MM.1S (cell line): ENCODE measurements at regions not wholly inside any gene's neighbourhood (a gene's known extent, or its start where the extent isn't known, plus 50 kb on each side); places are given as distances from the start of the nearest gene placed in this dataset.

Experiments
- DNase-seq: peaks from one replicate; pipeline ENCODE4 v3.0.0-alpha.2; 2015
- H2AFZ ChIP-seq: fragments of 300-600 bp; sonication (generic); 2 replicates; pipeline ENCODE4 v1.6.0; 2016; ENCODE audit warnings: antibody characterized with exemption, low read length
- H3F3A ChIP-seq: fragments of 300-600 bp; sonication (generic); 2 replicates; pipeline ENCODE4 v1.6.1; 2016; ENCODE audit warnings: mild to moderate bottlenecking, antibody characterized with exemption, low read length, moderate library complexity, mixed read lengths; ENCODE audit not compliant: insufficient read depth
- H3K27ac ChIP-seq: fragments of 300-600 bp; sonication (generic); 2 replicates; pipeline ENCODE4 v1.5.1; 2016; ENCODE audit warnings: mild to moderate bottlenecking, low read length
- H3K27me3 ChIP-seq: fragments of 300-600 bp; sonication (generic); replicated peaks from 2 replicates; pipeline ENCODE4 v1.6.0; 2016; ENCODE audit warnings: low read length; ENCODE audit not compliant: insufficient read depth
- H3K36me3 ChIP-seq: fragments of 300-600 bp; sonication (generic); replicated peaks from 2 replicates; pipeline ENCODE4 v1.6.1; 2016; ENCODE audit warnings: mild to moderate bottlenecking, low read length, mixed read lengths; ENCODE audit not compliant: insufficient read depth
- H3K4me1 ChIP-seq: fragments of 300-600 bp; sonication (generic); 2 replicates; pipeline ENCODE4 v1.6.1; 2016; ENCODE audit warnings: low read length, mixed read lengths
- H3K4me2 ChIP-seq: fragments of 300-600 bp; sonication (generic); 2 replicates; pipeline ENCODE4 v1.6.0; 2016; ENCODE audit warnings: low read depth, low read length
- H3K4me3 ChIP-seq: fragments of 300-600 bp; sonication (generic); 2 replicates; pipeline ENCODE4 v1.5.1; 2016; ENCODE audit warnings: low read length, mixed read lengths
- H3K79me2 ChIP-seq: fragments of 300-600 bp; sonication (generic); 2 replicates; pipeline ENCODE4 v1.6.1; 2016; ENCODE audit warnings: mixed run types, low read length, mixed read lengths
- H3K9ac ChIP-seq: fragments of 300-600 bp; sonication (generic); 2 replicates; pipeline ENCODE4 v1.6.1; 2016; ENCODE audit warnings: low read length, mixed read lengths
- H3K9me2 ChIP-seq: fragments of 300-600 bp; sonication (generic); replicated peaks from 2 replicates; pipeline ENCODE4 v1.6.1; 2016; ENCODE audit warnings: mild to moderate bottlenecking, low read length, mixed read lengths; ENCODE audit not compliant: insufficient read depth
- H3K9me3 ChIP-seq: fragments of 300-600 bp; sonication (generic); replicated peaks from 2 replicates; pipeline ENCODE4 v1.6.1; 2016; ENCODE audit warnings: mild to moderate bottlenecking, low read length, mixed read lengths; ENCODE audit not compliant: insufficient read depth
- H4K20me1 ChIP-seq: fragments of 300-600 bp; sonication (generic); 2 replicates; pipeline ENCODE4 v1.6.1; 2016; ENCODE audit warnings: mild to moderate bottlenecking, low read length, moderate library complexity, mixed read lengths; ENCODE audit not compliant: insufficient read depth
- EZH2 ChIP-seq: fragments of 300-600 bp; sonication (generic); optimal IDR thresholded peaks from 2 replicates; pipeline ENCODE3; 2017; ENCODE audit warnings: low read depth, mild to moderate bottlenecking, antibody characterized with exemption, low read length, mixed read lengths
- EZH2phosphoT487 ChIP-seq: fragments of 300-600 bp; sonication (generic); IDR thresholded peaks from 2 replicates; pipeline ENCODE4 v1.6.1; 2018; ENCODE audit warnings: antibody characterized with exemption, low read length
- TF ChIP-seq, protein P1 (sequence below): fragments of 300-600 bp; sonication (generic); IDR thresholded peaks from 2 replicates; pipeline ENCODE4 v1.5.1; 2016; ENCODE audit warnings: antibody characterized with exemption, low read length, mixed read lengths

DNA sequence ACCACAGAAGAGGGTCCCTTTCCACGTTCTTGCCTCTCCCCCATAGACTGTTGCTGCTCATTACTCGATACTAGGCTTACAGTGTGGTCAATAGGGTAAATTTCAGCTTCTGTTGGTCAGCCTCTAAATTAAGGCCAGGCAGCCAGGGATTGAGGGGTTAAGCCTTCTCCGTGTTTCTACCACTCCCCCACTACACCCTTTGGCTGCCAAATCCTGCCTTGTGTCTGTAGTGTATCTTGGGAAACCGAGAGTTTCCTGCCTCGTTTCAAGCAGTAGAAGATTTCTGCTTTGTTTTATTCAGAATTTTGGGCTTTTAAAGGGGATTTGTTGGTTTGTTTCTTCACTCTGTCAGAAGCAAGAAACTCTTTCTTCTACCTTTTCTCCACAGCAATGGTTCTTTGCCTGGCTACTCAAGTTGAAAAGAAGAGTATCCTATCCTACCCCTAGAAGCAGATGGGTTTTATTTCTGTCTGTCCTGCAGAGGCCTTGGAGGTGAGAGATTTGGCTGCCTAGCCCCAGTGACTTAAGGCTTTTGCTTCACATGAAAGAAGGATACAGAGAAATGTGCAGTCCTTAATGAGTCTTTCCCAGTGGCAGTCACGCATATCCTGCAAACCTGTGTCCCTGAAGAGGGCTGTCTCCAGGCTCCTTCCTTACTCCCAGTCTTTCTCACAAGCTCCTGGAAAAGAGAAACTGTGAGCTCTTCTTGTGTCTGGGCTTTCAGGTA is 261.5 kb upstream of the TANK start:
- DNase-seq = no peak
- Histone ChIP-seq H3K9me2 (no peaks in the 10 kb centered on the region), H3F3A (no peaks in the 10 kb centered on the region), H3K27ac (no peak overlapping the region), H3K9me3 (no peaks in the 10 kb centered on the region), H3K36me3 (no peaks in the 10 kb centered on the region), H3K4me3 (no peak overlapping the region), H2AFZ (no peak overlapping the region), H3K4me2 (no peak overlapping the region), H4K20me1 (no peaks in the 10 kb centered on the region), H3K4me1 (no peaks in the 10 kb centered on the region), H3K79me2 (no peaks in the 10 kb centered on the region), H3K27me3 (no peaks in the 10 kb centered on the region), H3K9ac (no peak overlapping the region)
- TF ChIP-seq EZH2phosphoT487 = no peak
- no peak for TF ChIP-seq EZH2
- TF ChIP-seq, protein P1, sequence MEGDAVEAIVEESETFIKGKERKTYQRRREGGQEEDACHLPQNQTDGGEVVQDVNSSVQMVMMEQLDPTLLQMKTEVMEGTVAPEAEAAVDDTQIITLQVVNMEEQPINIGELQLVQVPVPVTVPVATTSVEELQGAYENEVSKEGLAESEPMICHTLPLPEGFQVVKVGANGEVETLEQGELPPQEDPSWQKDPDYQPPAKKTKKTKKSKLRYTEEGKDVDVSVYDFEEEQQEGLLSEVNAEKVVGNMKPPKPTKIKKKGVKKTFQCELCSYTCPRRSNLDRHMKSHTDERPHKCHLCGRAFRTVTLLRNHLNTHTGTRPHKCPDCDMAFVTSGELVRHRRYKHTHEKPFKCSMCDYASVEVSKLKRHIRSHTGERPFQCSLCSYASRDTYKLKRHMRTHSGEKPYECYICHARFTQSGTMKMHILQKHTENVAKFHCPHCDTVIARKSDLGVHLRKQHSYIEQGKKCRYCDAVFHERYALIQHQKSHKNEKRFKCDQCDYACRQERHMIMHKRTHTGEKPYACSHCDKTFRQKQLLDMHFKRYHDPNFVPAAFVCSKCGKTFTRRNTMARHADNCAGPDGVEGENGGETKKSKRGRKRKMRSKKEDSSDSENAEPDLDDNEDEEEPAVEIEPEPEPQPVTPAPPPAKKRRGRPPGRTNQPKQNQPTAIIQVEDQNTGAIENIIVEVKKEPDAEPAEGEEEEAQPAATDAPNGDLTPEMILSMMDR = no peak

DNA sequence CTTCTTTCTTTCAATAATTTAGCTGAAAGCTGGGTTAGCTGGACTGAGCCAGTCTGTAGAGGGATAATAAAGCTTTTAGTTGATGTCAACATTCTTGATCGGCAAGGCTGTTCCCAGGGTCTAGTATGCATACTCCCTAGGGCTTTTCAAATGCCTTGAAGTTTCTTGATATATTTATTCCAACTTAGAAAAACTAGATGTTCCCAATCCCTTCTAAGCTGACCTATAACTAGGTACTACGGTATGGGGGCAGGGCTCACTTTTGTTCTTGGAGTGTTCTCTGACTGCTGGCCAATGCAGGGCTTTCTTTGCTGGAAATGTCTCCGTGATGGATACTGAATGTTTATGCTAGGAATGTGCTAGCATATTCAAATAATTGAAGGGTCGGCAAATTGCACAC is 258.6 kb upstream of the TANK start:
- H3K27ac ChIP-seq = no peak overlapping the region
- H3K36me3 ChIP-seq = no peaks in the 10 kb centered on the region
- H4K20me1 ChIP-seq = no peaks in the 10 kb centered on the region
- no peaks in the 10 kb centered on the region for H3K9me3 ChIP-seq
- H3K4me2 ChIP-seq = no peak overlapping the region
- H3K27me3 ChIP-seq = no peaks in the 10 kb centered on the region
- no peak overlapping the region for H3K4me3 ChIP-seq
- H3K9me2 ChIP-seq = no peaks in the 10 kb centered on the region
- H3K9ac ChIP-seq = no peak overlapping the region
- no peaks in the 10 kb centered on the region for H3K4me1 ChIP-seq
- no peak for TF ChIP-seq EZH2phosphoT487
- no peaks in the 10 kb centered on the region for H3K79me2 ChIP-seq
- no peak for DNase-seq
- H3F3A ChIP-seq = no peaks in the 10 kb centered on the region
- no peak overlapping the region for H2AFZ ChIP-seq

DNA sequence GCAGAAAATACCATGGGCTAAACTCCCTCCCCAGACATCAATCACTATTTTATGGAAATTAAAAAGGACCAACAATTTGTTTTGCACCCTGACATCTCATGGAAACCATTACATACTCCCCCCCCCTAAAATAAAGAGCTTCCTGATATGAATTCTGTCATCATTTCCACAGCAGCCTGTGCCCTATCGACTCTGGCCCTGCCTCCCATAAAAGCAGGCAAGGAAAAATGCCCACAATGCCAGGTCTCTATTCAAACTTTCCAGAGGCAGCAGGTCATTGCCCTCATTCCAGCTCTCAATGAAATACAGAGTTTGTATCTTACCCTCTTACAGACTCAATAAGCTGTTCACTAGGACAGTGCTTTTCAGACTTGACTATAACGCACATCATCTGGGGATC is 254.4 kb upstream of the TANK start:
- Histone ChIP-seq H3K4me1 (peaks cover 4% of the 10 kb centered on the region; the same call in 1 of the 2 replicates), H3K4me2 (no peak overlapping the region), H3K27me3 (no peaks in the 10 kb centered on the region), H3K36me3 (no peaks in the 10 kb centered on the region), H3K9me2 (no peaks in the 10 kb centered on the region), H3K4me3 (no peak overlapping the region), H2AFZ (no peak overlapping the region), H3F3A (no peaks in the 10 kb centered on the region), H3K9ac (no peak overlapping the region), H3K9me3 (no peaks in the 10 kb centered on the region), H3K27ac (no peak overlapping the region), H4K20me1 (no peaks in the 10 kb centered on the region), H3K79me2 (no peaks in the 10 kb centered on the region)
- TF ChIP-seq EZH2phosphoT487 (no peak), EZH2 (no peak)
- TF ChIP-seq, protein P1 = no peak
- no peak for DNase-seq

DNA sequence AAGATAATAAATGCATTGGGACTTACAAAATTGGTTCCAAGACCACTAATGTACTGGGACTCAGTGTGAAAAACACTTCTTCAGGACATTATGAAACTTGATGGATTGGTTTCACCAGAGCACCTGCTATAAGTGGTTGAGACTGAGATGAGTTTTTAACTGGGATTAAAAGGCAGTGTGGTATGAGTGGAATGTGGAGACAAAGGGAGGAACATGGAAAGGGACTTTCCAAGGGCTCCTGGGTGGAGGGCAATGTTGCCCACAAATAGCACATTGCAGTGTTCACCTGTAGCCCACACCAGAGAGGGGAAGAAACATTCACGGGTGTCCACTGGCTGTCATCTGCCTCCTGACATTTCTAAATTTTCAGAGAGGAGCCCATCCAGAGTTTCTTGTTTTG is 253.3 kb upstream of the TANK start:
- H3K9ac ChIP-seq = no peak overlapping the region
- no peak overlapping the region for H3K4me2 ChIP-seq
- peaks cover 4% of the 10 kb centered on the region; the same call in 1 of the 2 replicates for H3K4me1 ChIP-seq
- H3K27me3 ChIP-seq = no peaks in the 10 kb centered on the region
- H3K9me2 ChIP-seq = no peaks in the 10 kb centered on the region
- no peaks in the 10 kb centered on the region for H3K36me3 ChIP-seq
- no peak overlapping the region for H3K4me3 ChIP-seq
- no peak overlapping the region for H3K27ac ChIP-seq
- TF ChIP-seq, protein P1 = no peak
- no peak for TF ChIP-seq EZH2
- no peak for TF ChIP-seq EZH2phosphoT487
- no peaks in the 10 kb centered on the region for H3K9me3 ChIP-seq
- H3F3A ChIP-seq = no peaks in the 10 kb centered on the region
- H4K20me1 ChIP-seq = no peaks in the 10 kb centered on the region
- H3K79me2 ChIP-seq = no peaks in the 10 kb centered on the region
- no peak for DNase-seq
- no peak overlapping the region for H2AFZ ChIP-seq
